ENCODE measurements at regions not wholly inside any gene's neighbourhood (a gene's known extent, or its start where the extent isn't known, plus 50 kb on each side); places are given as distances from the start of the nearest gene placed in this dataset.

- no peak for DNase-seq
Observed at GRCh38 chr20:51917886-51918535, 115.7 kb upstream of the SALL4 start.

- no peak for DNase-seq
Observed at GRCh38 chr20:51916244-51916643, 113.9 kb upstream of the SALL4 start.

- no peak for DNase-seq
Observed at GRCh38 chr20:51914758-51915157, 112.4 kb upstream of the SALL4 start.

GRCh38 chr20:51910321-51911050 lies 108.2 kb upstream of the SALL4 start:
- DNase-seq, result no peak

- DNase-seq, result no peak
Observed at GRCh38 chr20:51906679-51907078, 104.4 kb upstream of the SALL4 start.

- DNase-seq, result no peak
Observed at GRCh38 chr20:51906049-51906448, 103.7 kb upstream of the SALL4 start.

- DNase-seq, result no peak
Observed at GRCh38 chr20:51902933-51903332, 100.6 kb upstream of the SALL4 start.

GRCh38 chr20:51900443-51900842 lies 98.1 kb upstream of the SALL4 start:
- DNase-seq, result no peak

- DNase-seq, result no peak
Observed at GRCh38 chr20:51899674-51900073, 97.4 kb upstream of the SALL4 start.

- DNase-seq, result no peak
Observed at GRCh38 chr20:51898788-51899187, 96.5 kb upstream of the SALL4 start.

GRCh38 chr20:51894619-51895018 lies 92.3 kb upstream of the SALL4 start:
- no peak for DNase-seq

GRCh38 chr20:51894201-51894600 lies 91.9 kb upstream of the SALL4 start:
- no peak for DNase-seq

- no peak for DNase-seq
Observed at GRCh38 chr20:51893723-51894122, 91.4 kb upstream of the SALL4 start.

- DNase-seq, result no peak
Observed at GRCh38 chr20:51890003-51890402, 87.7 kb upstream of the SALL4 start.

GRCh38 chr20:51889466-51889865 lies 87.1 kb upstream of the SALL4 start:
- DNase-seq, result no peak

GRCh38 chr20:51888291-51888690 lies 86.0 kb upstream of the SALL4 start:
- DNase-seq, result no peak

- DNase-seq, result no peak
Observed at GRCh38 chr20:51886891-51887608, 84.7 kb upstream of the SALL4 start.

GRCh38 chr20:51886341-51886740 lies 84.0 kb upstream of the SALL4 start:
- no peak for DNase-seq

GRCh38 chr20:51884561-51884960 lies 82.2 kb upstream of the SALL4 start:
- no peak for DNase-seq

GRCh38 chr20:51880188-51880587 lies 77.9 kb upstream of the SALL4 start:
- DNase-seq, result no peak

GRCh38 chr20:51876313-51876940 lies 74.1 kb upstream of the SALL4 start:
- DNase-seq, result no peak

- no peak for DNase-seq
Observed at GRCh38 chr20:51873652-51874051, 71.3 kb upstream of the SALL4 start.

GRCh38 chr20:51871943-51872342 lies 69.6 kb upstream of the SALL4 start:
- DNase-seq, result no peak

- DNase-seq, result no peak
Observed at GRCh38 chr20:51869002-51869401, 66.7 kb upstream of the SALL4 start.
